ENCODE measurements at regions not wholly inside any gene's neighbourhood (a gene's known extent, or its start where the extent isn't known, plus 50 kb on each side); places are given as distances from the start of the nearest gene placed in this dataset.

- dilution Hi-C loops (cut with MboI; ENCODE audit: extremely low pct_ligation_motif_present, low sequenced_read_pairs), result no loop called here
- H3K36me3 ChIP-seq (ENCODE audit: control insufficient read depth in 2 of 2, extremely low read depth in 1 of 2, insufficient read depth in 2 of 2, low read length in 2 of 2), result no peaks in the 10 kb centered on the region
- no peak overlapping the region for H3K4me3 ChIP-seq (ENCODE audit: control insufficient read depth in 2 of 3, extremely low read depth in 1 of 3, insufficient read depth in 2 of 3, low read depth in 1 of 3, low read length in 3 of 3)
- no peak for FAIRE-seq
- H4K20me1 ChIP-seq (ENCODE audit: control insufficient read depth, extremely low read depth, insufficient read depth, low read length), result no peaks in the 10 kb centered on the region
- no peaks in the 10 kb centered on the region for H3K79me2 ChIP-seq (ENCODE audit: control insufficient read depth, insufficient read depth, low read length)
- no peak for DNase-seq (ENCODE audit: low read depth, low spot score)
- no peaks in the 10 kb centered on the region for H3K9me3 ChIP-seq (ENCODE audit: control insufficient read depth, low read depth, low read length)
- H3K9me1 ChIP-seq (ENCODE audit: control insufficient read depth, extremely low read depth, insufficient read depth, low read length), result no peaks in the 10 kb centered on the region
- H3K4me1 ChIP-seq (ENCODE audit: control insufficient read depth, extremely low read depth, insufficient read depth, low read length), result no peaks in the 10 kb centered on the region
- no peak for TF ChIP-seq EZH2 (IDR thresholded peaks at IDR 0.05; ENCODE audit: low read length)
- TF ChIP-seq, protein P1, sequence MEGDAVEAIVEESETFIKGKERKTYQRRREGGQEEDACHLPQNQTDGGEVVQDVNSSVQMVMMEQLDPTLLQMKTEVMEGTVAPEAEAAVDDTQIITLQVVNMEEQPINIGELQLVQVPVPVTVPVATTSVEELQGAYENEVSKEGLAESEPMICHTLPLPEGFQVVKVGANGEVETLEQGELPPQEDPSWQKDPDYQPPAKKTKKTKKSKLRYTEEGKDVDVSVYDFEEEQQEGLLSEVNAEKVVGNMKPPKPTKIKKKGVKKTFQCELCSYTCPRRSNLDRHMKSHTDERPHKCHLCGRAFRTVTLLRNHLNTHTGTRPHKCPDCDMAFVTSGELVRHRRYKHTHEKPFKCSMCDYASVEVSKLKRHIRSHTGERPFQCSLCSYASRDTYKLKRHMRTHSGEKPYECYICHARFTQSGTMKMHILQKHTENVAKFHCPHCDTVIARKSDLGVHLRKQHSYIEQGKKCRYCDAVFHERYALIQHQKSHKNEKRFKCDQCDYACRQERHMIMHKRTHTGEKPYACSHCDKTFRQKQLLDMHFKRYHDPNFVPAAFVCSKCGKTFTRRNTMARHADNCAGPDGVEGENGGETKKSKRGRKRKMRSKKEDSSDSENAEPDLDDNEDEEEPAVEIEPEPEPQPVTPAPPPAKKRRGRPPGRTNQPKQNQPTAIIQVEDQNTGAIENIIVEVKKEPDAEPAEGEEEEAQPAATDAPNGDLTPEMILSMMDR (optimal IDR thresholded peaks at IDR 0.05 in 1 of 3, IDR thresholded peaks at IDR 0.05 in 1 of 3, conservative IDR thresholded peaks at IDR 0.05 in 1 of 3; ENCODE audit: extremely low read depth in 1 of 3, insufficient read depth in 2 of 3, low read length in 3 of 3), result no peak
- H3K9ac ChIP-seq (ENCODE audit: control insufficient read depth, extremely low read depth, insufficient read depth, low read length), result no peak overlapping the region
- no peak overlapping the region for H3K27ac ChIP-seq (ENCODE audit: control insufficient read depth, insufficient read depth, low read length)
- H3K27me3 ChIP-seq (ENCODE audit: control insufficient read depth, extremely low read depth, insufficient read depth, low read length), result no peaks in the 10 kb centered on the region
- H3K4me2 ChIP-seq (ENCODE audit: control insufficient read depth, extremely low read depth, insufficient read depth, low read depth, low read length), result no peak overlapping the region
- no peak overlapping the region for H2AFZ ChIP-seq (ENCODE audit: control insufficient read depth, low read length)
These were observed 2079.8 kb upstream of the WWC1 start for GRCh38 chr5:166211640-166212039.

- Histone ChIP-seq H3K27ac (ENCODE audit: control insufficient read depth, insufficient read depth, low read length) (no peak overlapping the region), H3K4me2 (ENCODE audit: control insufficient read depth, extremely low read depth, insufficient read depth, low read depth, low read length) (no peak overlapping the region), H3K9me3 (ENCODE audit: control insufficient read depth, low read depth, low read length) (no peaks in the 10 kb centered on the region), H3K9ac (ENCODE audit: control insufficient read depth, extremely low read depth, insufficient read depth, low read length) (no peak overlapping the region), H4K20me1 (ENCODE audit: control insufficient read depth, extremely low read depth, insufficient read depth, low read length) (no peaks in the 10 kb centered on the region), H3K9me1 (ENCODE audit: control insufficient read depth, extremely low read depth, insufficient read depth, low read length) (no peaks in the 10 kb centered on the region), H2AFZ (ENCODE audit: control insufficient read depth, low read length) (no peak overlapping the region), H3K27me3 (ENCODE audit: control insufficient read depth, extremely low read depth, insufficient read depth, low read length) (no peaks in the 10 kb centered on the region), H3K4me1 (ENCODE audit: control insufficient read depth, extremely low read depth, insufficient read depth, low read length) (no peaks in the 10 kb centered on the region), H3K36me3 (ENCODE audit: control insufficient read depth in 2 of 2, extremely low read depth in 1 of 2, insufficient read depth in 2 of 2, low read length in 2 of 2) (no peaks in the 10 kb centered on the region), H3K4me3 (ENCODE audit: control insufficient read depth in 2 of 3, extremely low read depth in 1 of 3, insufficient read depth in 2 of 3, low read depth in 1 of 3, low read length in 3 of 3) (no peak overlapping the region), H3K79me2 (ENCODE audit: control insufficient read depth, insufficient read depth, low read length) (no peaks in the 10 kb centered on the region)
- dilution Hi-C loops (cut with MboI; ENCODE audit: extremely low pct_ligation_motif_present, low sequenced_read_pairs), result no loop called here
- TF ChIP-seq, protein P1 (optimal IDR thresholded peaks at IDR 0.05 in 1 of 3, IDR thresholded peaks at IDR 0.05 in 1 of 3, conservative IDR thresholded peaks at IDR 0.05 in 1 of 3; ENCODE audit: extremely low read depth in 1 of 3, insufficient read depth in 2 of 3, low read length in 3 of 3), result no peak
- TF ChIP-seq EZH2 (IDR thresholded peaks at IDR 0.05; ENCODE audit: low read length), result no peak
- DNase-seq (ENCODE audit: low read depth, low spot score) (no peak), FAIRE-seq (no peak)
These were observed 2055.1 kb upstream of the WWC1 start for GRCh38 chr5:166236327-166236726.

Data from keratinocyte (primary cell).